Stomach smooth muscle (tissue), 2 donors: ENCODE measurements at regions not wholly inside any gene's neighbourhood (a gene's known extent, or its start where the extent isn't known, plus 50 kb on each side); places are given as distances from the start of the nearest gene placed in this dataset.

Experiments
- H3K27ac ChIP-seq: one replicate; pipeline ENCODE4 v1.7.0; 2013; ENCODE audit warnings: mild to moderate bottlenecking, low read length, inconsistent platforms
- H3K27me3 ChIP-seq, 2 donors: one replicate each; pipeline ENCODE4 v1.7.0; 2013; ENCODE audit warnings: low read length in 2 of 2; ENCODE audit not compliant: insufficient read depth in 2 of 2, control insufficient read depth in 1 of 2
- H3K36me3 ChIP-seq, 2 donors: one replicate each; pipeline ENCODE4 v1.7.0; 2013; ENCODE audit warnings: low read length in 2 of 2; ENCODE audit not compliant: control insufficient read depth in 2 of 2, insufficient read depth in 2 of 2
- H3K4me1 ChIP-seq: one replicate; pipeline ENCODE4 v1.7.0; 2013; ENCODE audit warnings: low read length; ENCODE audit not compliant: control insufficient read depth, insufficient read depth
- H3K4me3 ChIP-seq, 2 donors: one replicate each; pipeline ENCODE4 v1.7.0; 2013; ENCODE audit warnings: low read length in 2 of 2
- H3K9ac ChIP-seq, 2 donors: one replicate each; pipeline ENCODE4 v1.7.0; 2013; ENCODE audit warnings: low read length in 2 of 2, mild to moderate bottlenecking in 1 of 2
- H3K9me3 ChIP-seq, 2 donors: one replicate each; pipeline ENCODE4 v1.7.0; 2013; ENCODE audit warnings: low read length in 2 of 2; ENCODE audit not compliant: control insufficient read depth in 2 of 2
- donor health status: healthy.
- donor health status: Pancreatic carcinoma.

DNA sequence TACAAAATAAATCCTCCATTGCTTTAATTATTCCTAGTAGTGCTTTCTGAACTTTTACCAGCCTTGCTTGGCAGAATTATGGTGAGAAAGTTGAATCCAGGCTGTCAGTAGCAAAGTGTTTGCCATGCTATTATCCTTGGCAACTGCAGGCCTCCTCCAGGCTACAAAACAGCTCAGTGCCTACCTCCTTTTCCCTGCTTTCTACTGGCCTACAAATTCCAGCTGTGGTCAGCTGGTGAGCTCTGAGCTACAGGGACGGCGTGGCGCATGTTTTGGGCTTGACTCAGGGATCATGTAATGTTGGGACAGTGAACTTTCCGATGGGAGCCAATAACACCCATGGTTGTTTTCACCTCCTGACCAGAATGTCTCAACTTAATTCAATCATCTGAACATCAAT, 456.1 kb upstream of the ADAMTS5 start:
- H3K27me3 ChIP-seq: no peaks in the 10 kb centered on the region
- no peak overlapping the region for H3K9ac ChIP-seq
- no peak overlapping the region for H3K27ac ChIP-seq
- H3K36me3 ChIP-seq: no peaks in the 10 kb centered on the region
- no peaks in the 10 kb centered on the region for H3K4me1 ChIP-seq
- no peaks in the 10 kb centered on the region for H3K9me3 ChIP-seq
- no peak overlapping the region for H3K4me3 ChIP-seq

DNA sequence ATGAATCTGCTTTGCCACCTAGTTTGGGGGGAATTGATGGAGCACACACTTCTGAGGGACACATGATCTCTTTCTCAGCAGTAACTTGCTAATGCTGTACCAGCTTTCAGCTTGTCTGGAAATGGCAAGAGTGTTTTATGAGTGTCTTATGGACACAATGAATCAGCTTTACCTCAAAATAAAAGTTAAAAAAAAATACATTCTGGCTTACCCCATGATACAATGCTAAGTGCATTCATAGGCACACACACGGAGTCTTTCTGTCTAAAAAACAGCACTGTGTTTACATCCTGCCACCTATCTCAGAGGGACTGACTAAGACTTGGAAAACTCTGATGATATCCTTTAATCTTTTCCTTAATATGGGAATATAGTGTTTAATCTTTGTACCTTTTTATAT, 455.5 kb upstream of the ADAMTS5 start:
- H3K27ac ChIP-seq: no peak overlapping the region
- no peaks in the 10 kb centered on the region for H3K9me3 ChIP-seq
- no peaks in the 10 kb centered on the region for H3K4me1 ChIP-seq
- H3K36me3 ChIP-seq: no peaks in the 10 kb centered on the region
- H3K4me3 ChIP-seq: no peak overlapping the region
- no peaks in the 10 kb centered on the region for H3K27me3 ChIP-seq
- no peak overlapping the region for H3K9ac ChIP-seq

DNA sequence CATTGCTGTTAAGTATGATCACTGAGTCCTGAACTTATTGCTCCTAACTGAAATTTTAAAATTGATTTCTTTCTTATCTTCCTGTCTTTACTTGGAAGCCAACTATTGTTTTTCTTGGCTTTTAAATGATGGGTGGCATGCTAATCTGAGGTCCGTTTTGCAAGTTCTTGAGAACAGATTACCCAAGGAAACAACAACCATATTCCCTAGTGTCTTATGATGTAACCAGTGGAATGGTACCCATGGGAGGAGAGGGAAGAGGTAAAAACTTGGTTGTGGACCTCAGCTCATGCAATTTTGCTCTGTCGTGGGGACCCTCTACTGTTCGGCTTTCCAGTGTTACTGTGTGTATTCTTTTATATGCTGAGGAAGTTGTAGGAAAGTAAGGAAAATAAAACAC, 454.8 kb upstream of the ADAMTS5 start:
- Histone ChIP-seq H3K27ac (no peak overlapping the region), H3K9ac (no peak overlapping the region), H3K9me3 (peaks cover 0 to 4% of the 10 kb centered on the region in 2 donors)

DNA sequence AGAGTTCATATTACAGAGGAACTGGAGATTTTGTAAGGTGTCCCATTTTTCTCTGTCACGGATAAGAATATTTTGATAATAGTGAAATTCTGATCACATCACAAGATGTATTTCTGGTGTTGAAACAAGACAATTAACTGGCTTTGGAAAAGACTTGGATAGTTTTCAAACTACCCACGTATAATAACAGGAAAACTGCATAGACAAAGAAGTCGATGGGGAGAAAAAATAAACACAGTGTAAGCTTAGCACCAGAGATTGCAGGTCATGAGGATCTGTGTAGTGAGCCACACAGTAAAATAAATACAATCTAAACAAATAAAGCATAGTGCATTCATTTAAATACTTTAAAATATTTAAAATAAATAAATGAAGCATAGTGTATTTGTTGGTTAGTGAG, 452.3 kb upstream of the ADAMTS5 start:
- no peak overlapping the region for H3K27ac ChIP-seq
- no peaks in the 10 kb centered on the region for H3K27me3 ChIP-seq
- no peak overlapping the region for H3K4me3 ChIP-seq
- no peak overlapping the region for H3K9ac ChIP-seq
- H3K9me3 ChIP-seq: peaks cover 0 to 6% of the 10 kb centered on the region in 2 donors
- H3K4me1 ChIP-seq: no peaks in the 10 kb centered on the region
- H3K36me3 ChIP-seq: no peaks in the 10 kb centered on the region

More for the DNA sequence above, 454.8 kb upstream of the ADAMTS5 start:
- Histone ChIP-seq H3K27me3 (no peaks in the 10 kb centered on the region), H3K4me3 (no peak overlapping the region), H3K36me3 (no peaks in the 10 kb centered on the region), H3K4me1 (no peaks in the 10 kb centered on the region)

- H3K4me3 ChIP-seq: no peak overlapping the region
- H3K9me3 ChIP-seq: peaks cover 0 to 6% of the 10 kb centered on the region in 2 donors
- H3K36me3 ChIP-seq: no peaks in the 10 kb centered on the region
Observed at GRCh38 chr21:27418346-27418745, 451.5 kb upstream of the ADAMTS5 start.

DNA sequence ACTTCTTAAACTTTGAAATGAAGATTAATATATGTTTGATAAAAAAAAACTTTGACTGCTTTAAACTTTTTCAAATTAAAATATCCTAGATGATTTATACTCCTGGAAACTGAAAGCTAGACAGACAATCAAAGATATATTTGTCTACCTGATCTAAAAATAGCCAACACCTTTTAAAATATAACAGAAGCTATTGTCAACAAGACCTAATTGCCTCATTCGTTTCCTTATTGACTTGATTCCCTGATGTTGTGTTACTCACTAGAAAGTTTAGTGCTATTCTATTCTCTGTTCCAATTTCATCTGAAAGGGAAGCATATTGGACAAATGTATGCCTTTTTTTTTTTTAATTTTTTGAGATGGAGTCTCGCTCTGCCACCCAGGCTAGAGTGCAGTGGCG, 445.6 kb upstream of the ADAMTS5 start:
- H3K9ac ChIP-seq: no peak overlapping the region
- no peak overlapping the region for H3K27ac ChIP-seq
- peaks cover 0 to 6% of the 10 kb centered on the region in 2 donors for H3K9me3 ChIP-seq
- H3K36me3 ChIP-seq: no peaks in the 10 kb centered on the region
- H3K27me3 ChIP-seq: no peaks in the 10 kb centered on the region
- H3K4me3 ChIP-seq: no peak overlapping the region
- no peaks in the 10 kb centered on the region for H3K4me1 ChIP-seq

More at GRCh38 chr21:27418346-27418745, 451.5 kb upstream of the ADAMTS5 start:
- H3K27ac ChIP-seq: no peak overlapping the region
- no peaks in the 10 kb centered on the region for H3K4me1 ChIP-seq
- H3K27me3 ChIP-seq: no peaks in the 10 kb centered on the region
- no peak overlapping the region for H3K9ac ChIP-seq

GRCh38 chr21:27408826-27409225, 441.9 kb upstream of the ADAMTS5 start:
- no peaks in the 10 kb centered on the region for H3K9me3 ChIP-seq
- H3K4me3 ChIP-seq: no peak overlapping the region
- H3K4me1 ChIP-seq: no peaks in the 10 kb centered on the region
- H3K27me3 ChIP-seq: no peaks in the 10 kb centered on the region
- no peak overlapping the region for H3K9ac ChIP-seq
- H3K36me3 ChIP-seq: no peaks in the 10 kb centered on the region
- no peak overlapping the region for H3K27ac ChIP-seq

- Histone ChIP-seq H3K4me3 (no peak overlapping the region), H3K27ac (no peak overlapping the region), H3K4me1 (no peaks in the 10 kb centered on the region), H3K9ac (no peak overlapping the region), H3K9me3 (no peaks in the 10 kb centered on the region), H3K36me3 (no peaks in the 10 kb centered on the region), H3K27me3 (no peaks in the 10 kb centered on the region)
Observed at GRCh38 chr21:27407271-27407670, 440.4 kb upstream of the ADAMTS5 start.

DNA sequence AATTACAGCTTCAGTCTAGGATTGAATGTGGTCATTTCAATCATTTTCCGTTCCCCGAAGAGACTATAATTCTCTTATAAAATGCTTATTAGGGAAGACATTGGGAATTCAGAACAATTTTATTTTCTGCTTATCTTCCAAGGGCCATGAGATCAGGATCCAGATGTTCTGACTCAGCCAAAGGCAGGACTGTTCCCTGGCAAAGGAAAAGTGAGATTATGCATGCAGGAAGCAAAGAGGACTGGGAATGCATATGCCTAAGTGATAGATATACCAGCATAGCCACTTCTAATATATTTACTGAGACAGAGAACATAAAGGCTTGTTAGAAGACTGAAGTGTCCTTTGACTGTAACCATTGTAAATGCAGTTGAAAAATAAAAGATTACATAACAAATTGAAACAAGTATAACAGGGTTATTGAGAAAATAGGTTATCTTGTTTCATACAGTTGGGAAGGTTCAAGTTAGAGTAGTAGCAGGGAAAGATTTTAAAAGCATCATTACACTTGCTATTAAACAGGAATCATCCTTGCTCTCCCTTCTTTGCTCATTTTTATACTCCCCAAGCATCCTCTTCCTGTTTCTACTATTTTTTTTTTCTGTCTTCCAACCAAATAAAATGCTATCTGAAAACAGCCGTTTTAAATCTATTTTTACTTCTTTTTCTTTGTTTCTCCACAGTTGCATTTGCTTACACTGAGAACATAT, 439.6 kb upstream of the ADAMTS5 start:
- Histone ChIP-seq H3K4me3 (no peak overlapping the region), H3K27me3 (no peaks in the 10 kb centered on the region), H3K27ac (no peak overlapping the region), H3K9me3 (no peaks in the 10 kb centered on the region), H3K9ac (no peak overlapping the region), H3K36me3 (no peaks in the 10 kb centered on the region), H3K4me1 (no peaks in the 10 kb centered on the region)

- Histone ChIP-seq H3K9ac (no peak overlapping the region), H3K36me3 (no peaks in the 10 kb centered on the region), H3K4me1 (no peaks in the 10 kb centered on the region), H3K4me3 (no peak overlapping the region), H3K27ac (no peak overlapping the region), H3K27me3 (no peaks in the 10 kb centered on the region), H3K9me3 (no peaks in the 10 kb centered on the region)
Observed at GRCh38 chr21:27403011-27403410, 436.1 kb upstream of the ADAMTS5 start.

DNA sequence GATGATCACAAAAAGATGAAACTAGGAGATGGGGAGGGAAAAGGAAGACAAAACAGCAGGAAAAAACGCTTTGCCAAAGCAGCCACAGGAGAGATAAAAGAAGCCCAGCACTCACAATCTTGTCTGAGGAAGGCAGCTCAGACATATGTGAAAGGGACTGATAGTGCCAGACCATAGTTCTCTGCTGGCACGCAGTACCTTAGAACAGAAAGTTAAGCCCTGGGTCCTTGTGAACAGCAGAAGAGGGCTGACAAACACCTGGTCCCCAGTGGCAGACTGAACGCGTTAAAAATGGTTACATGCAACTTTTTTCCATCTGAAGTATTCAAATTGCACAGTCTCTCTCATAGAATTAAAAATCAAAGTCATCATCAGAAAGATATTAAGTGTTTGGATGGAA, 433.2 kb upstream of the ADAMTS5 start:
- no peaks in the 10 kb centered on the region for H3K27me3 ChIP-seq
- H3K4me3 ChIP-seq: no peak overlapping the region
- H3K9ac ChIP-seq: no peak overlapping the region
- H3K4me1 ChIP-seq: no peaks in the 10 kb centered on the region
- H3K27ac ChIP-seq: no peak overlapping the region
- H3K36me3 ChIP-seq: no peaks in the 10 kb centered on the region
- no peaks in the 10 kb centered on the region for H3K9me3 ChIP-seq
